GM12874 (cell line): ENCODE measurements at regions not wholly inside any gene's neighbourhood (a gene's known extent, or its start where the extent isn't known, plus 50 kb on each side); places are given as distances from the start of the nearest gene placed in this dataset.

Source experiments
- TF ChIP-seq, protein P1 (sequence below): IDR thresholded peaks from 2 replicates; pipeline ENCODE4 v1.5.1; 2011; ENCODE audit warnings: low read depth, mild to moderate bottlenecking, control low read depth, low read length, moderate library complexity; ENCODE audit not compliant: insufficient read depth

DNA sequence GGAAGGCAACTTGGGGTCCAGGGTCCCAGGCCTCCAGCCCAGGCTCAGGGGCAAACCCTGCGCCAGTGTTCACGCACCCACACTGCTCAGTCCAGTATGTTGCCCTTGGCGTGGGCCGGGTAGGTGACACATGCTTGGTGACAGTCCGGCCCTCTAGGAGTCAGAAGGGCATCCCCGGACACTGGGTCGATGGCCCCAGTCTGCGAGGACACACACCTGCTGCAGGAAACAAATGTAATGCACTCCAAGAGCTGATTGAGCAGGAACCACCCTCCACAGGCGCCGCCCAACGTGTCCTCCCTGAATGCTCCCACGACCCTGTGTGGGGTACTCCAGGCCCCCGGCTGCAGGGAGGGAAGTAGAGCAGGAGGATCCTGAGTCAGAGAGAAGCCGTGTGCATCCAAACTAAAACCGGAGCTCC is 160.7 kb downstream of the DLL1 start:
- TF ChIP-seq, protein P1, sequence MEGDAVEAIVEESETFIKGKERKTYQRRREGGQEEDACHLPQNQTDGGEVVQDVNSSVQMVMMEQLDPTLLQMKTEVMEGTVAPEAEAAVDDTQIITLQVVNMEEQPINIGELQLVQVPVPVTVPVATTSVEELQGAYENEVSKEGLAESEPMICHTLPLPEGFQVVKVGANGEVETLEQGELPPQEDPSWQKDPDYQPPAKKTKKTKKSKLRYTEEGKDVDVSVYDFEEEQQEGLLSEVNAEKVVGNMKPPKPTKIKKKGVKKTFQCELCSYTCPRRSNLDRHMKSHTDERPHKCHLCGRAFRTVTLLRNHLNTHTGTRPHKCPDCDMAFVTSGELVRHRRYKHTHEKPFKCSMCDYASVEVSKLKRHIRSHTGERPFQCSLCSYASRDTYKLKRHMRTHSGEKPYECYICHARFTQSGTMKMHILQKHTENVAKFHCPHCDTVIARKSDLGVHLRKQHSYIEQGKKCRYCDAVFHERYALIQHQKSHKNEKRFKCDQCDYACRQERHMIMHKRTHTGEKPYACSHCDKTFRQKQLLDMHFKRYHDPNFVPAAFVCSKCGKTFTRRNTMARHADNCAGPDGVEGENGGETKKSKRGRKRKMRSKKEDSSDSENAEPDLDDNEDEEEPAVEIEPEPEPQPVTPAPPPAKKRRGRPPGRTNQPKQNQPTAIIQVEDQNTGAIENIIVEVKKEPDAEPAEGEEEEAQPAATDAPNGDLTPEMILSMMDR, result no peak

DNA sequence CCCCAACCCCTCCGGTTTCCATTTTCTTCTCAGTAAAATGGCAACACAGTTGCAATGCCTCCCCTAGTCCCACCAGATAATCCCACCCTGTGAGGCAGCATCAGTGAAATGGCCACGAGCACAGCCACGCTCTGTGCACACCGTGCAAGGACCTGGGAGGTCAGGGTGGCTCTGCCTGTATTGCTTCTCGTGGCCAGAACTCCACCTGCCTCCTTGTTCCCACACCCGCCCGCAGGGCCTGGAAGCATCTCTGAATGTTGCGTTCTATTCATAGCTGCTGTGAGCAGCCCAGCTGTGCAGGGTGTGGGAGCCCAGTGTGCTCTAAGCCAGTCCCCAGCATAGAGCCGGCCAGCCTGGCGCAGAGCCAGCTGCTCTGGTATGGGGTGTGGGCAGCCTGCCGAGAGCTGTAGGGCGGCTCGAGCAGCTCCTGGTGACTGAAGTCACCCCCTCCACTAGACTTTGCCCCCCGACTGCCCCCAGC is 161.1 kb downstream of the DLL1 start:
- TF ChIP-seq, protein P1, result no peak

DNA sequence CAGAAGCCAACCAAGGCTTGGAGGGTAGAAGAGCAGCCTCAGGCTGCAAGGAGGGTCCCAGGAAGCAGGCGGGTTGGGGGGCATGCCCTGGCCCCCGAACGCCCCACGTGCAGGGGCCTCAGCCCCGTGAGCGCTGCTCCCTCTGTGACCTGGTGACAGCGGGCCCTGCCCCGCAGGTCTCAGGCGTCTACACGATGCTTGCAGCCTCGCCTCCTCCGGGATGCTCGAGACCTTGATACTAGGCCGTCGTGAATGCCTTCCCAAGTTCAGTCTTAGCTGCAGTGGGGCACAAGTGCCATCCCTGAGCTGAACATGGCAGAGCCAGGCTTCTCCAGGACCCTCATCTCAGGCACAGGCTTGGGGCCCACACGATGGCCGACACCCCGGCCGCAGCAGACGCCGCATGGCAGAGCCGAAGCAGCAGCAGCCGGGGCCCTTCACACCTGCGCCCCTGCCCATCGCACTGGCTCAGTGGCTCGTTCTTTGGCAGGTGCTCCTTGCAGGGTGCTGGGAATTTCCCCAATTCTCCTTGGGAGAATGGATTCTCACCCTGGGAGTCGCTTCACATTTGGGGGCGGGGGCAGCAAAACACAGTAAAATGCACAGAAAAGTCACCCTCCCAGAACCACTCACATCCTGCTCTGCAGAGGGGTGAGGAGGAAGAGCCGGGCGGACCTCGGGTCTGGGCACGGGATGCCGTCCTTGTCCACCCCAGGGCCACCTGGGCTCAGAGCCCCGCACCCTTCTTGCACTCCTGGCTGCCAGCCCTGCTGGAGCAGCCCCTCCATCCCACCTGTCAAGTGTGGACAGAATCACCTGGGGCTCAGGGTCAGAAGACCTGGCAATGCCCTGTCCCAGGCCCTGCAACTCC is 161.8 kb downstream of the DLL1 start:
- TF ChIP-seq, protein P1, result no peak

DNA sequence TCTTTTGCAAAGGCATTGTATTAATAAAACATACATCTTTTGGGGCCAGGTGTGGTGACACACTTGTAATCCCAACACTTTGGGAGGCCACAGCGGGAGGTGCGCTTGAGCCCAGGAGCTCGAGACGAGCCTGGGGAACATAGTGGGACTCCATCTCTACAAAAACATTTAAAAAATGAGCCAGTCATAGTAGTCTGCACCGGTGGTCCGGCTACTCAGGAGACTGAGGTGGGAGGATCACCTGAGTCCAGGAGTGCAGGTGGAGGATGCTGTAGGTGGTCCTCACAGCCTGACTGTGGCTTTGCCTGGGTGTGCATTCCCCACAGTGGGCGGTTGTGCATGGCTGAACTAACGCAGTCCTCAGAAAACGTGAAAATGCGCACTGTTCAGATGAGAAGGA is 162.5 kb downstream of the DLL1 start:
- TF ChIP-seq, protein P1, result no peak

DNA sequence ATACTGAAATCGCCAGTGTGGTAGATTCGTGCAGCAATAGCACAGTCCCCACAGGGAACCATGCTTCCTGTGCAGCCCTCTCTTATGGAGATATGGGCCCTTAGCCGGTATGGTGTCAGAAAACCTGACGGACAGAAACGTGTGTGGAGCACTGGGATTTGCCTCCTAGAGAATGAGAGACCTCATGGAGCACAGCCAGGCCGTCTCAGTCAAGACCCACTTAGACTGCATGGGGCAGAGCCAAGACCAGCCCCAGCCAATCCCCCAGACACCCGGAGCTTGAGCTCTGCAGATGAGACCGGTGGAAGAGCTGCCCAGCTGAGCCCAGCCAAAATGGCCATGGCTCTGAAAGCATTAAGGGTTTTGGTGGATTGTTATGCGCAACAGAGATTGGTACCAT is 163.7 kb downstream of the DLL1 start:
- TF ChIP-seq, protein P1, result no peak

DNA sequence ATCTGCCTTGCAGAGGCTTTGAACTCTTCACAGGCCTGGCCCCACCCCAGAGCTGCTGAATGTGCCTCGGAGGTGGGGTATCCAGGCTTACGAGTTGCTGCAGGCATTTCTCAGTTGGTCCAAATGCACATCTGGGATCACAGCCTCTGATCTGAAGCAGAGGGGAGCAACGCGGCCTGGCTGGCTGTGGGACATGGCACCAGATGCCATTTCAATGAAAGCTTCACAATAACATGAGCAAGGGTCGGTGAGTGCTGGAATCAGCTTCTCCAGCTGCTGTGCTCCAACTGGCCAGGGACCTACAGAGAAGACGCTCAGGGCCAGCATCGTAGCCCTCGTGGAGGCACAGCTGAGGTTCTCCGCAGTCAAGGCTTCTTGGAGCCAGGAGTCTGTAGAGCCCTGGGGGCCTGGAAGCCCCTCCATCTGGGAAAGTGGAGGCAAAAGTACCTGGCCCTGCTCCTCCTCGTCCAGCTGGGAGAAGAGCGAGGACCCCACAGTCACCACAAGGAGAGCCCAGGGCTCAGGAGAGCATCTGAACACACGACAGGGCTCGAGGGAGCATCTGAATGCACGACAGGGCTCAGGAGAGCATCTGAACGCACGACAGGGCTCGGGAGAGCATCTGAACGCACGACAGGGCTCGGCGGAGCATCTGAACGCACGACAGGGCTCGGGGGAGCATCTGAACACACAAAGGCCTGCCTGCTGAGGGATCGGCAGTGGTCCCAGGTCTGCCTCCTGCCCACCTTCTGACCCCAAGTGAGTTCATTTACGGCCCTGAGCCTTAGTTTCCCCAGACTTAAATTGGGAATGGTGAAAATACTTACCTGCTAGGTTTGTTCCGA is 165.2 kb downstream of the DLL1 start:
- TF ChIP-seq, protein P1, result no peak

DNA sequence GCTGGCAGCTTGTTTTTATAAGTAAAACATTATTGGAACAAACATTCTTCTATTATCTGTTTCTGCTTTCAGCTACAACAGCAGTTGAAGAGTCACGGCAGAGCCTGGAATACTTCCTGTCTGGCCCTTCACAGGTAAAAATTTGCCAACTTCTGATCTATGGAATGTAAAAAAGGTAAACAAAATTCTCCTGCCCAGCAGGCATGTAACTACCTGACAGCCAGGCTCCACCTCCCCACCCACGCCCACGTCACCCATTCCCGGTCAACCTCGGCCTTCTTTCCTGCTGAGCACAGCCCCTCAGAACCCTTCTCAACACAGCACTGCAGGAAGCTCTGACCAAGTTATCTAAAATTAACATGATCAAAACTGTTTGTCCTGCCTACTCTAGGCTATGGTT is 166.0 kb downstream of the DLL1 start:
- TF ChIP-seq, protein P1, result no peak
